TTC549 (cell line): ENCODE measurements at regions not wholly inside any gene's neighbourhood (a gene's known extent, or its start where the extent isn't known, plus 50 kb on each side); places are given as distances from the start of the nearest gene placed in this dataset.

Experiments
- FAIRE-seq: peaks from 2 replicates; lab custom pipeline; 2012; peaks lifted over from hg19 to GRCh38; lab: Jason Lieb, UNC

DNA sequence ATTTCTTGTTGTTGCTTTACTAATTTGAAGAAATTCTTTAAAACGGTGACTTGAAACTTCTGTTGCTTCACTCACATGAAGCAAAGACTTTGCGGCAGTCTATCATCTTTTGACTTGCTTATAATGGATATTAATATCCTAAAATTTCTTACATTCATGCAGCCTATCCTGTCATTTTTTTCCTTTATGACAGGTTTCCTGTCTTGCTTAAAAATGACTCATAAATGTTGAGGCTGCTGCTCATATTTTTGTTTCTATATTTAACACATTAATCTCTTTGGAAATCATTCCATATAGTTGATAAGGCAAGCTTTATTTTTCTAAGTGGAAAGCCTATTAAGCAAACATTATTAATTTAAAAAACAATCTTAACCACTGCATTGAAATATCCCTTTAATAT, 176.6 kb upstream of the GALNTL6 start:
- no peak for FAIRE-seq

DNA sequence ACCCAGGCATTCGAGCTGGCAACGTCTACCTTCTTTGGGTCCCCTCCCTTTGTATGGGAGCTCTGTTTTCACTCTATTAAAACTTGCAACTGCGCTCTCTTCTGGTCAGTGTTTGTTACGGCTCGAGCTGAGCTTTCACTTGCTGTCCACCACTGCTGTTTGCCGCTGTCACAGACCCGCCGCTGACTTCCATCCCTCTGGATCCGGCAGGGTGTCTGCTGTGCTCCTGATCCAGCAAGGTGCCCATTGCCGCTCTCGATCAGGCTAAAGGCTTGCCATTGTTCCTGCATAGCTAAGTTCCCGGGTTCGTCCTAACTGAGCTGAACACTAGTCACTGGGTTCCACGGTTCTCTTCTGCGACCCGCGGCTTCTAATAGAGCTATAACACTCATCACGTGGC, 183.5 kb upstream of the GALNTL6 start:
- no peak for FAIRE-seq

DNA sequence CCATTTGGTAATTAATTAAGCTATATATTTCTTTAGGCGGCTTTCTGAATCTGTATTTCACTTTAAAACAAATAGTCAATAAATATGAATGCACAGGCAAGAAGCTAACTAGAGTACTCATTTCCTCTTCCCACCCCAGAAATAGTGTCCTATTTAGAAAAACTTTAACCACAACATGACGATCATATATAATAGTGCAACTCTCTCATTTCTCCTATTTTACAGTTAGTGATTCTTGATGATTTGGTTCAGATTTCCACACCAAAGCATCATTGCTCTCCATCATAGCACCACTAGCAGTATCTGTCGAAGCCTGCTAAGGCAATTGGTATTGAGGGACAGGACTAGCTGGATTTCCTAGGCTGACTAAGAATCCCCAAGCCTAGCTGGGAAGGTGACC, 184.0 kb upstream of the GALNTL6 start:
- no peak for FAIRE-seq

DNA sequence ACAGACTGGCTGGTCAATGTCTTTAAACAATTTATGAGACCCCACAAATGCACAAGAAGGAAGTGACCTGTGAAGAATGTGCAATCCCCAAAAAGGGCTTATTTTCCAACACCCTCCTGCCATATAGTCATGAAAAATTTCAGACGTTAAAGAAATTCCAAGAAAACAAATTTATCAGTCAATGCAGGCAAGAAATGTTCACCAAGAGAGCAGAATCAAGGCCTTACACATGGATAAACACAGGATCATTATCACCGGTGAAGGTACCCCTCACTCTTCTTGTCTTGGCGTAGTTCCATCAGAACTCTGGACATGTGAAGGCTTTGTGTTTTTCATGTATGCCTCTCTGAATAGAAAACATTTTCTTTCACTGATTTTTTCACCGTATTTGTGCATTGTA, 186.7 kb upstream of the GALNTL6 start:
- FAIRE-seq: no peak

DNA sequence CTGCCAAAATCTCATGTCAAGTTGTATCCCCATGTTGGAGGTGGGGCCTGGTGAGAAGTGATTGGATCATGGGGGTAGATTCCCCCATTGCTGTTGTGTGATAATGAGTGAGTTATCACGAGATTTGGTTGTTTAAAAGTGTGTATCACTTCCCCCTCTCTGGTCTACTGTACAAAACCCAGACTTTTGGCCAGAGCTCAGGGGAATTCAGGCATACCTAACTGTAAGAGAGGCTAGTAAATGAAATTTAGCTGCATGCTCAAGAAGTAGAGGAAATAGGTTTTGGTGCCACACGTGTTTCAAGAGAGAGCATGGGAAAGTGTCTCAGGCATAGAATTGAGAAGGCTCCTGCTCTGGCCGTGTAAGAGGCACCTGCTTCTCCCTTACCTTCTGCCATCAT, 190.5 kb upstream of the GALNTL6 start:
- no peak for FAIRE-seq

DNA sequence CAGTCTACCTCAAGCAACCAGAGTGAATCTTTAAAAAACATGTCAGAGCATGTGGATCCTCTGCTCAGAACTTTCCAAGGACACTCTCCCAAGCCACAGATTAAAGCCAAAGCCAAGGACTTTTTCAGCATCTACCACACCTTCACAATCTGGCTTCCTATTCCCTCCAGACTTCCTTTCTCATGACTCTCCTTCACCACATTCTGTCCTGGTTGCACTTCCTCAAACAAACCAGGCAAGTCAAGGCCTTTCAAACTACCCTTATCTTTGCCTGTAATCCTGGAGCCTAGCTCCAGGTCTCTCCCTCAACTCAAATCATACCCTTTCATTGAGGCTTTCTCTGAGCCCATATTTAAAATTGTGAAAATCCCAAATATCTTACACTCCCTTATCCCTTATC, 191.6 kb upstream of the GALNTL6 start:
- FAIRE-seq: no peak

DNA sequence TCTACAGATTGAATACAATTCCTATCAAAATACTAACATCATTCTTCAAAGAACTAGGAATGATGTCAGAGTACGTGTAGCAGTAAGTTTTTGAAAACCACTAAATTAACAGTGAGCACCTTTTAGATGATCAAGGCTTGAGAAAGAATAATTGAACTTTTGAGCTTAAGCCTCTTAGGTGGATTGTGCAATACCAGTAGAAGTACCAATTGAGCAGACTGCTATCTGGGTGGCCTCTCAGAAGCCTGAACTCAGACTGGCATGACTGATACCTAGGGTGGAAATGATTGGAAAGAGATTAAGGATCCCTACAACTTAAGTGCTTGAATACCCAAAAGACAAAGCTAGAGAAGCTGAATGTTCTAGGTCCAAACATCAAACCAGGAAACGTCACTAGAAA, 200.3 kb upstream of the GALNTL6 start:
- FAIRE-seq: no peak

DNA sequence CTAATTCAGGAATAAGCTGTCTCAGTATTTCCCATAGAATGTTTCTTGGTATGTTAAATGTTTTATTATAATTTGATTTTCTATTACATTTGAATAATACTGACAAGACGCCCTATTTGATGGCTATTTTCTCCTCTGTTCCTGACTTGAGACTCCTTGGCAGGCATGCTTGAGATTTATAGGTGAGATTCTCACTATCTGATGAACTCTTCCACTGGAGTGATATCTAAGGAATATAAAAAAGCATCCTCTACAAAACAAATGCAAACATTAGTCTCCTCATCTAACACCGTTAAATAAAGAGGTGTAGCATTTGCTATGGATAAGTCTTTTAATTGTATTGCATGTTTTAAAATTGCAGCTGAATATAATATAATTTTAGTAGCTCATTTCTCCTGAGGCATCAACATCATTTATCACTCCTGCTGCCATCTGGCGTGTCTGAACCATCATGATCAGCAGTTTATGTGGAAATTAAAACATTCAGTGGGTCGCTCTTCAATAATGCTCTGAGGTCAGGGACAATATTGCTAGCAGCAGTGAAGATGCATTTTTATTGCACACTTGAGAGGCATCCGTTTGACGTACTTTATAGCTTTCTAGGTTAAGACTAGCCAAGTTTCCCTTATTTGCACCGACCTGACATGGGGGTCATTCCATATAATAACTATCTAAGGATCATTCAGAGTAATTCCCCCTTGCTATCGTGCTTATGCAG, 210.4 kb upstream of the GALNTL6 start:
- no peak for FAIRE-seq

DNA sequence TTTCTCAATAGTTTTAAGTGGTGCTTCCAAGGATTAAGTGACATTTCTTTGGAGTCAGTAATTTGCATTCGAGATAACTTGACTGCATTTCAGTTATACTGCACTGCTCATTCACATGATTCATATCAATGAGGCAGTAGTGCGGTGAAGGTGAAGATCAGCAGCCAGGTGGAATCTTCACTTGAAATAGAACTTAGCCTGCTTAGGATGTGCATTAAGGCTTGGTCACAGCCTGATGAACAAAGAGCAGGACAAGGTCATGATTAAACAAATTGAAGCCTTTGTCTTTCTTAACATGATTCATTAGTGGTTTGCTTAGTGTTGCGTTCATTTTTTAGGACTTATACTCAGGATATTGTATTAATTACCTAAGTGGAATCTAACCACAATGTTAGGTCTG, 212.1 kb upstream of the GALNTL6 start:
- no peak for FAIRE-seq

DNA sequence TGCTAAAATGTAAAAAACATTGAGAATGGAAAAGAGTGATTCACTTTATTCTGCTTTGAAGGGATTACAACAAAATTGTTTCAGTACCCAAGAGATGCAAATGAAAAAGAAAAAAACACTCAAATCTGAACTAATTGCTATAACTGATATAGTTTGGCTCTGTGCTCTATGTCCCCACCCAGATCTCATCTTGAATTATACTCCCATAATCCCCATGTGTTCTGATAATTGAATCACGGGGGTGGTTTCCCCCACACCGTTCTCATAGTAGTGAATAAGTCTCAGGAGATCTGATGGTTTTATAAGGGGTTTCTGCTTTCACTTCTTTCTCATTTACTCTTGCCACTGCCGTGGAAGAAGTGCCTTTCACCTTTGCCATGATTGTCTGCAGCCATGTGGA, 213.6 kb upstream of the GALNTL6 start:
- FAIRE-seq: no peak

DNA sequence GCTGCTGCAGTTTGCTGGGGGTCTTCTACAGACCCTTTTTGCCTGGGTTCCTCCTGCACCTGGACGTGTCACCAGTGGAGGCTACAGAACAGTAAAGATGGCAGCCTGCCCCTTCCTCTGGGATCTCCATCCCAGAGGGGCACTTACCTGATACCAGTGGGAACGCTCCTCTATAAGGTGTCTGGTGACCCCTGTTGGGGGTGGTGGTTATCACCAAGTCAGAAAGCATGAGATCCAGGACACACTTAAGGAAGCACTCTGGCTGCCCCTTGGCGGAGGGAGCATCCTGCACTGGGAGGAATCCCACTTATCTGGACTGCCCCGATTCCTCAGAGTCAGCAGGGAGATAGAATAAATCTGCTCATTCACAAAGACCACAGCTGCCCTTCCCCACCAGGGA, 218.9 kb upstream of the GALNTL6 start:
- no peak for FAIRE-seq

DNA sequence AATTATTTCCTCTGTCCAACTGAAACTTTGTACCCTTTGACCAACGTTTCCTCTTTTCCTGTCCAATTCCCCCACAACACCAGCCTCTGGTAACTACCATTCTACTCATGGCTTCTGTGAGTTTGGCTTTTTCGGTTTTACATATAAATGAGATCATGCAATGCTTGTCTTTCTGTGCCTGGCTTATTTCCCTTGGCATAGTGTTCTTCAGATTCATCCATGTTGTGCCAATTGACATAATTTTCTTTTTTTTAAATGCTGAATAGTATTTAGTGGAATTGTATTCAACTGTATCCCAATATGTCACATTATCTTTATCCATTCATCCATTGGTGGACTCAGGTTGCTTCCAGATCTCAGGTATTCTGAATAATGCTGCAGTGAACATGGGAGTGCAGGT, 222.5 kb upstream of the GALNTL6 start:
- FAIRE-seq: no peak

DNA sequence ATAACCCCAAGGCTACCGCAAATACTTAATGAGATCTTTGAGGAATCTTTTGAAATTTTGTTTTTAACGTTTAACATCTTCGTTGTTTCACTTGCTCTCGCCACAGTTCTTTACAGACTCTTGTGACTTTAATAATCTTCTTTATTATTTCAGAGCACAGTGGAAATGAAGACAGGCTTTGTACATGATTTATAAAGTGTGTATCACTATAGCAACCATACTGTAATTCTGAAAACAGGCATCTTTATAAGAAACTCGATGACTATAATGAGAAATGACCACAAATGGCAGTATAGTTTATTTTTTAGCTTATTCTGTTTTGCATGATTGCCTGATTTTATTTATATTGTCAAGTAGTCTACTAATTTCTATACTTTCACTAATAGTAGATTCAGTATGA, 224.4 kb upstream of the GALNTL6 start:
- FAIRE-seq: no peak

DNA sequence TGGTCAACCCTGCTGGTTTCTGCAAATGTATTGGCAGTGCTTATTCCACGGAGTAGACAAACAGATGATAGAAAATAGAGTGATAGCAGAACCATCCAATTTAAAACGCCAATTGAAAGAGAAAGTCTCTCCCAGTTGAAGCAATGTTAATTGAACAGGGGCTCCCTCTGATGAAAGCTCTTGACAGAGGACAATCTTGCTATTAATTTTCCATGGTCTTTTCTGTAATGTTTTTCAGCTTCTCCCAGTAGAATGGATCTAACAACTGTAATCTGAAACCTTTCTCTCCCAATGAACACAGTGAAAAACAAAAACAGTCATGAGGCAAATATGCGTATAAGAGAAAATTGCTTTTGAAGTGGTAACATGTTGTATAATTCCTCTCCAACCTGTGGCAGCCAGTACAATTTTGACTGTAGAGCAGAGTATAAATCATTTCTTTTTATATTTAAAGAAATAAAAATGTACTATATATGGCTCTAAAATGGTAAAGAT, 225.1 kb upstream of the GALNTL6 start:
- FAIRE-seq: no peak

DNA sequence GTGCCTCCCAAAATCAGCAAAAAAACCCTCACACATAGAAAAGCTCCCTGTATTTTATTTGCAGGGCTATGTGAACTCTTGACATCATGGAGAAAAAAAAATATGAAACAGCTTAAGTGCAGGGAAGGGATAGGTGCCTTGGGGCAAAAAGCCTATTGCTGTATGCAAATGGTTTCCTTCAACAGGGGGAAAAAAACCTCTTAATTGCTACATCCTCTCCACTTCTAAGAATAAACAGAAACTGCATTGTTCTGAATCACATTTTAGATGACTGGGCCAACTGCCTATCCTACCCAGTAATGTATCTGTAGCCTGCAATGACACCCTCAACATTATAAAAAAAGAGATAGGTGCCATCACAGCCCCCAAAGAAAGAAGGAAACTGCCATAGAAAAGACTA, 229.4 kb upstream of the GALNTL6 start:
- no peak for FAIRE-seq

DNA sequence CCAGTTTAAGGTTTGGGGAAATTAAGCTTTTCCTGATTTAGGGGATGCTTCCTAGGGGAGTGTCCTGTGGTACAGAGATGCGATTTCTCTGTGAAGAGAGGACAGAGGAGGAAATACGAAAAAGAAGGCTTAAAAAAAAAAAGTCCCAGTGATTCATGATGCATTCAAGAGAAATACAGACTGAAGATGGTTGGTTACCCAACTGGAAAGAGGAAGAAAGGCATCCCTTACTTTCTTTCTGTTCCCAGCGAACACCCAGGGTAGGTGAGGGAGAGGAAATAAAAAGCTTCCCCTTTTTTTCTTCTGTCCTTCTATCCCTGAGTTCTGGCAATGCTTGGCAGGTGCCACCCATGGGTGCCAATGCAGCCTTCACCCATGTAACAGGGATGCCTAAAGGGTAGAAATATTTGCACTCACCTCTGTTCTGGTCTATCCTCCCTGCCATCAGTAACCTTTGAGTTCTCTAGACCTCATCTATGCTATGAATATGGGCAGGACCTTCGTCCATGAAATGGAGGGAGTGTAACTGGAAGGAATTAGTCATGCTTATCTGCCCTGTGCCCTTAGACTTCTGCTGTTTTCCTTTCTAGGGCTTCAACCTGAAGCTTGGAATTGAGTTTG, 230.1 kb upstream of the GALNTL6 start:
- FAIRE-seq: no peak

DNA sequence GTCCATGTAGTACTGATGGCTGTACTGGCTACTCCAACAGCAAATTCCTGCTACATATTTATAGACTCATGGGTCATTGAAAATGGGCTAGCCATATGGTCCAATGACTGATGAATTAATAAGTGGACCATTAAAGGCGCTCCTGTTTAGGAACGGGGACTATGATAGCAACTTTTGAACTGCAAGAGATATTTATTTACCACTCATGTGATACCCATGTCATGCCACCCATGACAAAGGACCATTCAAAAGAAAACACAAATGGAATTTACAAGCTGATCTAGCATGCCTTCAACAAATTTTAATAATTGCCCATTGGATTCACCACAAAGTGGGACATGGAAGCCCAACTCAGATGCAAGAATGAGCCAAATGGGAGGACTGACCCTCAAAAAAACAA, 240.0 kb upstream of the GALNTL6 start:
- no peak for FAIRE-seq

DNA sequence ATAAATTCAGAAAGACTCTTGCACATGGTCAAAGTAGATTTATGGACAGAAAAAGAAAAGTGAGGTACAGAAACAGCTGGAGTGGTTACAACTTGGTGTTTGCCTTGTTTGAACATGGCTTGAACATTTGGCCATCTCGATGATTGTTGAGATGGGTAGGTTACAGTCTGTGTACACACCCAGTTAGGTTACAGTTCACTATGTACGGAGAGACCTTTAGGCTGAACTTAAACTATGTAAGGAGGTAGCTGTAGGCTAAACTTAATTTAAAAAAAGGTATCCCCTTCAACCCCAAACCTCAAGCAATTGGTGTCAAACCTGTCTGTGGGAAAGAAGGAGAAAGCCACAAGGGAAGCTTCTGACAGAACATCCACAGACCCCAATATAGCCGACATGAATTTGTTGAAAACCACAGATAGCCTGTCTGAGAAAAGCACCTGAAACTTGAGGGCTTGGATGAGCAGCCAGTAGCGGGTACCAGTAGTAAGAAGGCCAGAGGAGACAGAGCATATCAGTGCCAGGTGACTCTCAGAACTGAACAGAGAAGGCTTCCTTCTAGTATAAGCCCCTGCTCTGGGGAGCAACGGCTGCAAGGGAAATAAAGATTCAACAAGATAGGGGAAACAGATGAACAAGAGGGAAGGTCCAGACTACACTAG, 247.9 kb upstream of the GALNTL6 start:
- FAIRE-seq: no peak

DNA sequence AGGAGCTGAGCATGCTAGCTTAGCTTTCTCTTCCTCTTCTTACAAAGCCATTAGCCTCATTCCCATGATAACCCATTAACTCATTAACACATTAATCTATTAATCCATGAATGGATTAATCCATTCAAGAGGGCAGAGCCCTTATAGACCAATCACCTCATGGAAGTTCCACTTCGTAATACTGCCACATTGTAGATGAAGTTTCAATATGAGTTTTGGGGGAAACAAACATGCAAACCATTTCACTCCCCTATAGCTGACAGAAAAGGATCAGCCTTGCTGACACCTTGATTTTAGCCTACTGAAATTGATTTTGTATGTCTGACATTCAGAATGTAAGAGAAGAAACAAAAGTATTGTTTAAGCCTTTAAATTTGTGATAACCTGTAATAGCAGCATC, 251.8 kb upstream of the GALNTL6 start:
- FAIRE-seq: no peak

DNA sequence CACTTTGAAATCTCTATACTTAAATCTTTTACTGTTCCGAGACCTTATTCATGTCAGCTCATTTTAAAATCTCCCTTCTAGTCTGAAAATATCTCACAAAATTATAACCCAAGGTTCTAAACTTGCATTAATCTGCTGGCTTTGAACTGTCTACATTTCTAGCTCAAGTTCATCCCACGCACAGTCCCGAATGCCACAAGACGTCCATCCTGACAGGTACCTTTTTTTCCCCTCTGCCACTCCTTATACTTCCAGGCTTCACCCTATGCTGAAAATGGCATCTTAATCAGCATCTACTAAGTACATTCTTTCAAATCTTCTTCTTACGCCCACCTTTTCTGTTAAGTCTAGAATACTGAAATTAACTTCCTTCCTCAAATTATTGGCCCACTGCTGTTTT, 259.2 kb upstream of the GALNTL6 start:
- no peak for FAIRE-seq

DNA sequence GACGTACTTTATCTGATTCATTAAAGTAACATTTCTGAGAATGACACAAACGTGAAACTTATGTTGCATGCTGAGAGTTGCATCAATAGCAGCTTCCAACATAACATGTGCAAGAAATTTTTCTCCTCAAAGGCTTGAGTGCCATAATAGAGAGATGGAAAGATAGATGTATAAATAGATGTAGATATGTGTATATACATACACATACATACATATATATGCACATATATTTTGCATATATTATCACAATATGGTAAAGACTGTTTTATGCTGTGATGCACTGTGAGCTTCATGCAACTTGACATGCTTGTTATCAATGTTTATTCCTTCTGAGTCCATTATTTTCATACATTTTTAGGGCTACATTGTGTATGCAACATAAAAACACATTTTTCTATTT, 270.6 kb upstream of the GALNTL6 start:
- FAIRE-seq: no peak

DNA sequence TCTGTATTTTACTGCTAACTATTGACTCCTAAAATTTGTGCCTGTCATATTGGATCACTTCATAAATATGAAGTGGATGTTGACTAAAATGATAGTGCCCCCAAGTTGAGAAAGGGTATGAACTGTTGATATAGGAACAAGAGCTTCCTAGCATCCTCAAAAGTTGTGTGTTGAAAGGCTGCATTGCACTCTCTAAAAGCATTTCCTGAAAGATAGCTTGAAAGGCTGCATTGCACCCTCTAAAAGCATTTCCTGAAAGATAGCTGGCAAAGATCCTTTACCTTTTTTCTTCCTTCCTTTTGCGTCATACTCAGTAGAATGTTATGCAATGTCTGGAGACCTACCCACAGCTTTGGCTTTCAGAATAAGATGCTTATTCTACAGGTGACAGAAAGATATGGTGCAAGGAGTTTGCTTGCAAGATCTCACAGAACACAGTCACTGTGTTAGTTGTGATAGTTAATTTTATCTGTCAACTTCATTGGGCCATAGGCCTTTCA, 274.6 kb upstream of the GALNTL6 start:
- no peak for FAIRE-seq

DNA sequence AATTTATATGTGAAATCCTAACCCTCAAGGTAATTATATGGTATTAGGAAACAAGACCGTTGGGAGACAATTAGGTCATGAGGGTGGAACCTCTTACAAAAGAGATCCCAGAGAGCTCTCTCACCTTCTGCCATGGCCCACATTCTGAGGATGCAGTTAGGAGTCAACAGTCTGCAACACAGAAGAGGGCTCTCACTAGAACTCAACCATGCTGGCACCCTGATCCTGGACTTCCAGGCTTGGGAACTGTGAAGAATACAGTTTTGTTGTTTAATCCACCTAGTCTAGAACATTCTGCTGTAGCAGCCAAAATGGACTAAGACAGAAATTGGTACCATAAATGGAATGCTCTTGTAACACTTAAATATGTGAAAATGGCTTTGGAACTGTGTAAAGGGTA, 278.8 kb upstream of the GALNTL6 start:
- no peak for FAIRE-seq

DNA sequence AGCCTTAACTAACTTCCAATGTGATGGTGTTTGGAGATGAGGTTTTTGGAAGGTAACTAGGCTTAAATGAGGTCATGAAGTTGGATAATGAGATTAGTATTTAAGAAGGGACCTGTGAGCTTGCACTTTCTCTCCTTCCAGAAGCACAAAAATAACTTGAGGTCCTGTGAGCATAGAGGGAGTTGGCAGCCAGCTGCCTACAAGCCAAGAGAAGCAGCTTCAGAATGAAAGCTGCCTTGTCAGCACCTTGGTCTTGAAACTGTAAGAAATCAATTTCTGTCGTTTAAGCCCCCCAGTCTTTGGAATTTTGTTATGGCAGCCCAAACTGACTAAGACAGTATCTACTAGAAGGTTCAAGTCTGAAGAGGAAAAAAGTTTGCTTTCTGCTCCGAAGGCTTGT, 280.2 kb upstream of the GALNTL6 start:
- no peak for FAIRE-seq
